NB4 (cell line): ENCODE measurements at regions not wholly inside any gene's neighbourhood (a gene's known extent, or its start where the extent isn't known, plus 50 kb on each side); places are given as distances from the start of the nearest gene placed in this dataset.

Experiments
- DNase-seq: peaks from one replicate; pipeline ENCODE4 v3.0.0; 2010; ENCODE audit warnings: low read depth
- H3K4me3 ChIP-seq: one replicate; pipeline ENCODE4 v1.5.1; 2011; ENCODE audit warnings: mild to moderate bottlenecking, low read depth, low read length, moderate library complexity
- CTCF ChIP-seq: IDR thresholded peaks from one replicate; pipeline ENCODE4 v1.5.1; 2012; ENCODE audit warnings: low read depth, low read length
- MYC ChIP-seq: IDR thresholded peaks from 2 replicates; pipeline ENCODE4 v1.6.1; 2011; ENCODE audit warnings: low read depth, low read length
- POLR2A ChIP-seq: IDR thresholded peaks from 2 replicates; pipeline ENCODE4 v1.6.1; 2011; ENCODE audit warnings: mild to moderate bottlenecking; ENCODE audit not compliant: insufficient read length; ENCODE audit errors: extremely low read depth
- TF ChIP-seq, protein P1 (sequence below): IDR thresholded peaks from 2 replicates; pipeline ENCODE4 v1.6.1; 2011; ENCODE audit warnings: low read depth, low read length

DNA sequence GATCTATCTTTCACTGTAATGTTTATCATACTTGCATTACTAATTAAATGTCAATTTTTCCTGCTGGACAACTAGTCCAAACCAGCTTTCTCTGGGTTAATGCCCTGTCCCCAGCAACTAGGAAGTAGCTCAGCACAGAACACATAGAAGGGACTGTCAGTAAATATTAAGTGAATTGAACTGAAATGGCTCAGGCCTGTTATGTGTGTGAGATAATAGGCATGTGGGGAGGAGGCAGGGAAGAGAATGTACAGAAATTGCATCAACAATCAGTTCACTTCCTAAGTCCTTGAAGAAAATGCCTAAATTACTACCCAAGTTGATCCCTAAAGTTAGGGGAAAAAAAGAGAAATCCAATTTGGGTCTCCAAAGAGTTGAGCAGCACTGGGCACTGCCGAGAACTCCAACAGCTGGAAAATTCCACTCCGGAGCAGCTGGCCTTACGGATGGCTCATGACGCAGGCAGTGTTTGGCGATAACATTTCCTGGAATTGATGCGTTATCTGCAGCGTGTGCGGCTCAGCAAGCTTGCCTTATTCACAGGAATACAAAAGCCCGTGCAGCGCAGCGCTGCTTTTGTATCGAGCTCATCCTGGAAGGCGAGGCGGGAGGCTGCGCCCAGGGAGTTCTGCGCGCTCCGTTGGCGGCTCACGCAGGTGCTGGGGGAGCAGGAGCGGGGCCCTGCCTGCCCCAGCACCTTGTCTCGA is 297.3 kb upstream of the LCORL start:
- DNase-seq = no peak
- no peak for TF ChIP-seq CTCF
- TF ChIP-seq, protein P1, sequence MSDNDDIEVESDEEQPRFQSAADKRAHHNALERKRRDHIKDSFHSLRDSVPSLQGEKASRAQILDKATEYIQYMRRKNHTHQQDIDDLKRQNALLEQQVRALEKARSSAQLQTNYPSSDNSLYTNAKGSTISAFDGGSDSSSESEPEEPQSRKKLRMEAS = no peak
- TF ChIP-seq POLR2A = no peak
- TF ChIP-seq MYC = no peak
- H3K4me3 ChIP-seq = no peak overlapping the region

DNA sequence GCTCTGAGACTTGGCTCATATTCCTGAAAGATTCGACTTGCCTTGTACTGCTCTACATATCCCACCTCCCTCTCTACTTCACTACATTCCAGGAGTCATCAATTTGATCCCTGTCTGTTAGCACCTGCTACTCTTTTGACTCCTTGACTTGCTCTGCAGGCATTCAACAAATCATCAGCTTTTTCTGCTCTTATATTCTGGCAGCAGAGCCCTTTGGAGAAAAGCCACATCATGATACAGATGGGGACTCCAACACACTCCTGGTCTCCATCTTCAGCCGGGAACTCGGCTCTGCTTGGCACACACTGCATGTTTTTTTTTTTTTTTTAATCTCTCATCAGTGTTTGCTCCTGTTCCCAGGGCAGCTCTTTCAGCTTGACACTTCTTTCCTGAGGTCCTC is 293.2 kb upstream of the LCORL start:
- DNase-seq = no peak
- no peak for TF ChIP-seq POLR2A
- H3K4me3 ChIP-seq = no peak overlapping the region

DNA sequence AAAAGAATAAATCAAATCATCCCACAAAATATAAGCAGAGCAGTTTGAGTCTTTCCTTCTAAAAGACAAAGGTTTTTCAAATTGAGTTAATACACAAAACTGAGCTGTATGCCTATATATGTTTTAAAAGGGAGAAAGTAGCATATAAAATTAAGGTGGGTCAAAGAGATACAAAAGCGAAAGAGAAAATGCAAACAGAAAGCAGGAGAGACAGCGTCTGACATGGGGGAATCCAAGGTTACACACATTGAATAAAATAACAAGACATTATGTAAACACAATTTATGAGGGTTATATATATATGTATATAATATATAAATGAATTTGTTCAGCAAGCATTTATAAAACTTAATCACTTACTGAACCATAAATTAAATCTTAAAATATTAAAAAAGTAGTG is 276.1 kb upstream of the LCORL start:
- TF ChIP-seq MYC = no peak
- TF ChIP-seq, protein P1 = no peak
- no peak for TF ChIP-seq POLR2A
- no peak for TF ChIP-seq CTCF
- no peak for DNase-seq
- no peak overlapping the region for H3K4me3 ChIP-seq

- no peak for DNase-seq
- TF ChIP-seq MYC (no peak), POLR2A (no peak), CTCF (no peak)
- TF ChIP-seq, protein P1 = no peak
Measured at GRCh38 chr4:18296411-18296810, 274.9 kb upstream of the LCORL start.

GRCh38 chr4:18294846-18295245 is 273.3 kb upstream of the LCORL start:
- no peak for DNase-seq
- TF ChIP-seq, protein P1 = no peak
- TF ChIP-seq CTCF (no peak), MYC (no peak), POLR2A (no peak)
- no peak overlapping the region for H3K4me3 ChIP-seq

More at GRCh38 chr4:18296411-18296810, 274.9 kb upstream of the LCORL start:
- H3K4me3 ChIP-seq = no peak overlapping the region

- DNase-seq = no peak
- no peak overlapping the region for H3K4me3 ChIP-seq
- TF ChIP-seq, protein P1 = no peak
- TF ChIP-seq CTCF (no peak), MYC (no peak), POLR2A (no peak)
Measured at GRCh38 chr4:18294021-18294420, 272.5 kb upstream of the LCORL start.
